Caco-2 (cell line): ENCODE measurements at regions not wholly inside any gene's neighbourhood (a gene's known extent, or its start where the extent isn't known, plus 50 kb on each side); places are given as distances from the start of the nearest gene placed in this dataset.

ENCODE experiments used
- BruUV-seq: library from RNA; stranded (reverse); fragments of 400-500 nt; replicated peaks from 2 replicates; lab custom pipeline; 2021; lab: Mats Ljungman, UMichigan
- CTCF ChIA-PET: fragments of 300-600 bp; sonication (Branson Sonifier 250); formaldehyde crosslinking; loops from one replicate; lab custom pipeline; 2022; ENCODE audit warnings: antibody characterized with exemption; lab: Charles Lee
- POLR2A ChIA-PET: fragments of 300-600 bp; sonication (Branson Sonifier 250); formaldehyde crosslinking; loops from one replicate; lab custom pipeline; 2022; ENCODE audit warnings: antibody characterized with exemption; lab: Charles Lee
- DNase-seq, 2 experiments: peaks; one replicate each; pipeline versions ENCODE4 v3.0.0 to v3.0.0-alpha.2; 2020 to 2022
- H3K27me3 ChIP-seq: replicated peaks from 2 replicates; pipeline ENCODE4 v1.6.0; 2011; ENCODE audit warnings: low read length; ENCODE audit not compliant: control insufficient read depth, insufficient read depth
- H3K36me3 ChIP-seq: 2 replicates; pipeline ENCODE4 v1.5.1; 2011; ENCODE audit warnings: low read length; ENCODE audit not compliant: control insufficient read depth, insufficient read depth
- H3K4me1 ChIP-seq: fragments of 250-450 bp; sonication (Bioruptor Pico); 2 replicates; pipeline ENCODE4 v1.5.1; 2020; ENCODE audit warnings: mild to moderate bottlenecking
- H3K4me3 ChIP-seq: 2 replicates; pipeline ENCODE4 v1.5.1; 2011; ENCODE audit warnings: low read depth, mild to moderate bottlenecking, control low read depth, low read length
- H3K9me3 ChIP-seq: fragments of 250-450 bp; sonication (Bioruptor Pico); 2 replicates; pipeline ENCODE4 v1.5.1; 2020; ENCODE audit warnings: mild to moderate bottlenecking, moderate library complexity
- H3K27ac Mint-ChIP-seq: one replicate; pipeline ENCODE4 v1.8.0; 2022; ENCODE audit warnings: mixed read lengths; ENCODE audit not compliant: unreplicated experiment
- H3K27me3 Mint-ChIP-seq: one replicate; pipeline ENCODE4 v1.8.0; 2022; ENCODE audit warnings: mixed read lengths; ENCODE audit not compliant: insufficient read depth, unreplicated experiment
- H3K36me3 Mint-ChIP-seq: one replicate; pipeline ENCODE4 v1.8.0; 2022; ENCODE audit warnings: mild to moderate bottlenecking, mixed read lengths; ENCODE audit not compliant: insufficient read depth, unreplicated experiment
- H3K4me1 Mint-ChIP-seq: one replicate; pipeline ENCODE4 v1.8.0; 2022; ENCODE audit warnings: low read depth, mixed read lengths; ENCODE audit not compliant: unreplicated experiment
- H3K4me3 Mint-ChIP-seq: one replicate; pipeline ENCODE4 v1.8.0; 2022; ENCODE audit warnings: mild to moderate bottlenecking, moderate library complexity, mixed read lengths; ENCODE audit not compliant: unreplicated experiment
- H3K9me3 Mint-ChIP-seq: one replicate; pipeline ENCODE4 v1.8.0; 2022; ENCODE audit warnings: mixed read lengths; ENCODE audit not compliant: unreplicated experiment
- intact Hi-C: fragments of 100-400 bp; cut with micrococcal nuclease; formaldehyde crosslinking; loops from one replicate; pipeline ENCODE4 v1.10.0; 2022; ENCODE audit not compliant: unreplicated experiment
- TF ChIP-seq, protein P1 (sequence below), 2 experiments: fragments of 200-600 bp in 1 of 2; IDR thresholded peaks; 1 replicate in 1 of 2; 2 replicates in 1 of 2; pipeline versions ENCODE4 v1.5.1 to v1.8.0; 2011 to 2022; ENCODE audit warnings: antibody characterized with exemption in 1 of 2, control low read depth in 1 of 2, inconsistent platforms in 1 of 2, low read depth in 1 of 2, low read length in 1 of 2, mild to moderate bottlenecking in 1 of 2, moderate library complexity in 1 of 2; ENCODE audit not compliant: insufficient read depth in 1 of 2, severe bottlenecking in 1 of 2, unreplicated experiment in 1 of 2

DNA sequence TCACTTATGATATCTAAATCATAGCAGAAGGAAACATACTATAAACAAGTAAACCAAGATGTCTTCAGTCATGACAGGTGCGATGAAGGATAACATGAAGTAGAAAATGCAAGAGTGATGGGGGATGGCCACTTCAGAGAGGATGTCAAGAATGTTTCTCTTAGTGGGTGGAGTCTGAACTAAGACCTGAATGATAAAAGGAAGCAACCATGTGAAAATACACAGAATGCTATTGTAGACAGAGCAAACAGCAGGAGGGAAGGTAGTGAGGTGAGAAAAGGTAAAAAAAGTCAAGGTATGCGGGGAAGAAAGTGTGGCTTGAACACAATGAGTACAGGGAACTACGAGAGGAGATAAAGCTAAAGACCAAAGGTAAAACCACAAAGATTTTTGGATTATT is 341.6 kb downstream of the FBXO15 start:
- Histone ChIP-seq H3K4me1 (no peaks in the 10 kb centered on the region), H3K36me3 (no peaks in the 10 kb centered on the region), H3K27me3 (no peaks in the 10 kb centered on the region), H3K9me3 (no peaks in the 10 kb centered on the region), H3K4me3 (no peak overlapping the region)
- POLR2A ChIA-PET, result no interaction called here
- no peak for DNase-seq
- no peaks in the 10 kb centered on the region for H3K27me3 Mint-ChIP-seq
- TF ChIP-seq, protein P1, sequence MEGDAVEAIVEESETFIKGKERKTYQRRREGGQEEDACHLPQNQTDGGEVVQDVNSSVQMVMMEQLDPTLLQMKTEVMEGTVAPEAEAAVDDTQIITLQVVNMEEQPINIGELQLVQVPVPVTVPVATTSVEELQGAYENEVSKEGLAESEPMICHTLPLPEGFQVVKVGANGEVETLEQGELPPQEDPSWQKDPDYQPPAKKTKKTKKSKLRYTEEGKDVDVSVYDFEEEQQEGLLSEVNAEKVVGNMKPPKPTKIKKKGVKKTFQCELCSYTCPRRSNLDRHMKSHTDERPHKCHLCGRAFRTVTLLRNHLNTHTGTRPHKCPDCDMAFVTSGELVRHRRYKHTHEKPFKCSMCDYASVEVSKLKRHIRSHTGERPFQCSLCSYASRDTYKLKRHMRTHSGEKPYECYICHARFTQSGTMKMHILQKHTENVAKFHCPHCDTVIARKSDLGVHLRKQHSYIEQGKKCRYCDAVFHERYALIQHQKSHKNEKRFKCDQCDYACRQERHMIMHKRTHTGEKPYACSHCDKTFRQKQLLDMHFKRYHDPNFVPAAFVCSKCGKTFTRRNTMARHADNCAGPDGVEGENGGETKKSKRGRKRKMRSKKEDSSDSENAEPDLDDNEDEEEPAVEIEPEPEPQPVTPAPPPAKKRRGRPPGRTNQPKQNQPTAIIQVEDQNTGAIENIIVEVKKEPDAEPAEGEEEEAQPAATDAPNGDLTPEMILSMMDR (IDR thresholded peaks at IDR 0.05; ENCODE audit: insufficient read depth in 1 of 2, low read depth in 1 of 2, low read length in 1 of 2, severe bottlenecking in 1 of 2, unreplicated experiment in 1 of 2), result no peak
- no peak overlapping the region for H3K27ac Mint-ChIP-seq
- H3K9me3 Mint-ChIP-seq, result no peaks in the 10 kb centered on the region
- intact Hi-C loops, result no loop called here
- H3K4me1 Mint-ChIP-seq, result no peaks in the 10 kb centered on the region
- CTCF ChIA-PET, result no interaction called here
- no peak overlapping the region for H3K4me3 Mint-ChIP-seq
- BruUV-seq, result no TSS peak
- no peaks in the 10 kb centered on the region for H3K36me3 Mint-ChIP-seq

DNA sequence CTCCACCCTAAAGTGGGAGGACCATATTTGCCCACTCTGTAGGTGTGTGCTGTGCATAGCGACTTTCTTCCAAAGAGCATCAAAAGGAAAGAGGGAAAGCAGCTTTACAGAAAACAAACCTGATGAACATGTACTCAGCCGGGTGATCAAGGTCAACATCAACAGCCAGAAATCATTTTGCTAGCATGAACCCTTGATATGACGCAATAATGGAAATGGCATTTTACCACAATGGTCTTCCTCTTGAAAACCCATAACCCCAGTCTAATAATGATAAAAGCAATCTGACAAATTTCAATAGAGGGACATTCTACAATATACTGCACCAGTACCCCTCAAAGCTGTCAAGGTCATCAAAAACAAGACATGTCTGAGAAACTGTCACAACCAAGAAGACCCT is 350.2 kb downstream of the FBXO15 start:
- Mint-ChIP-seq H3K27me3 (no peaks in the 10 kb centered on the region), H3K4me1 (peaks cover 10% of the 10 kb centered on the region), H3K36me3 (no peaks in the 10 kb centered on the region), H3K9me3 (no peaks in the 10 kb centered on the region), H3K27ac (no peak overlapping the region), H3K4me3 (no peak overlapping the region)
- intact Hi-C loops, result no loop called here
- BruUV-seq, result no TSS peak
- TF ChIP-seq, protein P1 (IDR thresholded peaks at IDR 0.05; ENCODE audit: insufficient read depth in 1 of 2, low read depth in 1 of 2, low read length in 1 of 2, severe bottlenecking in 1 of 2, unreplicated experiment in 1 of 2), result no peak
- Histone ChIP-seq H3K27me3 (no peaks in the 10 kb centered on the region), H3K9me3 (no peaks in the 10 kb centered on the region), H3K36me3 (no peaks in the 10 kb centered on the region), H3K4me3 (no peak overlapping the region), H3K4me1 (0 out of 2 replicates have a peak, but pooled peaks cover 2% of the 10 kb centered on the region)
- POLR2A ChIA-PET, result no interaction called here
- DNase-seq, result no peak
- CTCF ChIA-PET, result no interaction called here

DNA sequence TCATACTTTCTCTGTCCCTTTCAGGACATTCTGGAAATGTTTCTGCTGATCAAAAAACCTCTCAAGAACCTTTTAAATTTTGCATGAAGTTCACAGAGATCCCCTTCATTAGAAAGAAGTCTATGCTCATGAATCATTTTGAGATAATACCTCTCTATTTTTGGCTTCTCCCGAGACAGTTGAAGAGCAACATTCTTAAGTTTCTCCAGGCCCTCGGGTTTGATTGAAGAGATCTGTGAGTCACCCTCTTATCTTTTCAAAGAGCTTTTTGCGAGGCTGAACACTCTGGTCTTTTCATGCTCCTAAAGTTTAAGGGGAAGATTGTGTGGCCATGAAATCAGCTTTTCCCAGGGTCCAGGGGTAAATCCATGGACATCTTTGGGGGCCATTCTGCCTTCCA is 354.2 kb downstream of the FBXO15 start:
- no peaks in the 10 kb centered on the region for H3K36me3 ChIP-seq
- peak overlapping the region; percentile 45 for H3K4me3 Mint-ChIP-seq
- DNase-seq, result peak in 1 of 2 experiments; percentile 7
- BruUV-seq, result no TSS peak
- TF ChIP-seq, protein P1 (IDR thresholded peaks at IDR 0.05; ENCODE audit: insufficient read depth in 1 of 2, low read depth in 1 of 2, low read length in 1 of 2, severe bottlenecking in 1 of 2, unreplicated experiment in 1 of 2), result no peak
- H3K9me3 Mint-ChIP-seq, result no peaks in the 10 kb centered on the region
- peak overlapping the region; percentile 88 for H3K27ac Mint-ChIP-seq
- H3K36me3 Mint-ChIP-seq, result no peaks in the 10 kb centered on the region
- POLR2A ChIA-PET, result no interaction called here
- intact Hi-C loops, result no loop called here
- CTCF ChIA-PET, result no interaction called here
- no peaks in the 10 kb centered on the region for H3K27me3 Mint-ChIP-seq
- H3K27me3 ChIP-seq, result no peaks in the 10 kb centered on the region
- H3K4me3 ChIP-seq, result no peak overlapping the region
- peaks cover 14% of the 10 kb centered on the region for H3K4me1 Mint-ChIP-seq
- H3K9me3 ChIP-seq, result no peaks in the 10 kb centered on the region
- H3K4me1 ChIP-seq, result 0 out of 2 replicates have a peak, but pooled peaks cover 2% of the 10 kb centered on the region
